Fibroblast of lung (primary cell): ENCODE measurements at regions not wholly inside any gene's neighbourhood (a gene's known extent, or its start where the extent isn't known, plus 50 kb on each side); places are given as distances from the start of the nearest gene placed in this dataset.
A peak's percentile ranks its signal among the peaks of the same experiment; 100 is the strongest.

Source experiments
- DNase-seq, 2 donors: peaks; one replicate each; pipeline versions ENCODE4 v3.0.0 to v3.0.0-alpha.2; 2010; ENCODE audit warnings: low read depth in 2 of 2
- H2AFZ ChIP-seq: 2 replicates; pipeline ENCODE4 v1.5.1; 2012; ENCODE audit warnings: low read length, control low read depth, inconsistent platforms
- H3K27ac ChIP-seq: 2 replicates; pipeline ENCODE4 v1.5.1; 2011; ENCODE audit warnings: low read length, control low read depth; ENCODE audit not compliant: insufficient read depth
- H3K27me3 ChIP-seq: 2 replicates; pipeline ENCODE4 v1.5.1; 2011; ENCODE audit warnings: mild to moderate bottlenecking, low read length; ENCODE audit not compliant: control insufficient read depth, insufficient read depth
- H3K36me3 ChIP-seq: 2 replicates; pipeline ENCODE4 v1.5.1; 2011; ENCODE audit warnings: low read length; ENCODE audit not compliant: control insufficient read depth, insufficient read depth
- H3K4me1 ChIP-seq: 2 replicates; pipeline ENCODE4 v1.5.1; 2011; ENCODE audit warnings: low read length; ENCODE audit not compliant: control insufficient read depth, insufficient read depth; ENCODE audit errors: extremely low read depth
- H3K4me2 ChIP-seq: 2 replicates; pipeline ENCODE4 v1.5.1; 2011; ENCODE audit warnings: low read length, control low read depth; ENCODE audit not compliant: insufficient read depth; ENCODE audit errors: extremely low read depth
- H3K4me3 ChIP-seq, 4 experiments: fragments of 200-600 bp in 1 of 4; sonication (generic) in 1 of 4; replicated peaks in 1 of 4; 2 replicates each; pipeline ENCODE4 v1.5.1; 2011 to 2016; ENCODE audit warnings: low read length in 4 of 4, low read depth in 3 of 4, mild to moderate bottlenecking in 3 of 4, control low read depth in 2 of 4, inconsistent platforms in 1 of 4, mixed read lengths in 1 of 4; ENCODE audit not compliant: insufficient read depth in 1 of 4; ENCODE audit errors: control extremely low read depth in 1 of 4
- H3K79me2 ChIP-seq: 2 replicates; pipeline ENCODE4 v1.5.1; 2012; ENCODE audit warnings: mild to moderate bottlenecking, low read length, inconsistent platforms; ENCODE audit not compliant: control insufficient read depth, insufficient read depth
- H3K9ac ChIP-seq: 2 replicates; pipeline ENCODE4 v1.5.1; 2011; ENCODE audit warnings: mild to moderate bottlenecking, low read length, control low read depth; ENCODE audit not compliant: insufficient read depth
- H3K9me3 ChIP-seq: 2 replicates; pipeline ENCODE4 v1.5.1; 2012; ENCODE audit warnings: low read depth, low read length; ENCODE audit not compliant: control insufficient read depth, insufficient read depth
- H4K20me1 ChIP-seq: 2 replicates; pipeline ENCODE4 v1.5.1; 2011; ENCODE audit warnings: low read length; ENCODE audit not compliant: control insufficient read depth, insufficient read depth; ENCODE audit errors: extremely low read depth
- CTCF ChIP-seq, 2 donors: IDR thresholded peaks in 1 of 2; conservative IDR thresholded peaks in 1 of 2; 1 replicate in 1 of 2; 2 replicates in 1 of 2; pipeline ENCODE4 v1.5.1; 2011 to 2012; ENCODE audit warnings: low read length in 2 of 2, control low read depth in 1 of 2, inconsistent platforms in 1 of 2, low read depth in 1 of 2, mild to moderate bottlenecking in 1 of 2
- EZH2 ChIP-seq: IDR thresholded peaks from 2 replicates; pipeline ENCODE4 v1.5.1; 2012; ENCODE audit warnings: low read length, control low read depth, mild to moderate bottlenecking; ENCODE audit errors: missing control alignments

DNA sequence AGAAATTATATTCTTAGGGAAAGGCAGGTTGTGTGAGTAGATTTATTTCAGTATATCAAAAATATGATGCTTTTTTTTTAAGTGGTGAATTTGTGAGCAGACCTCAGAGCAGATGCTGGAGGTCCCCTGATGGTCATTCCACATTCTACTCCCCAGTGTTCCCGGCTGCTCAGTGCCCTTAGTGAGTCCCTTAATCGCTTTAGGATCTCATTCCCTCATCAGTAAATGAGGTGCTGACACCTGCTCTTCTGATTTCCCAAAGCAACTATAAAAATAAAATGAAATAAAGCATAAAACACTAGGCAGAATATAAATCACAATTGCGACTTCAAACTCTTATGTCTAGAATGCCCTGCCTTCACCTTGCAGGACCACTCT lies 216.2 kb upstream of the TNP1 start:
- TF ChIP-seq EZH2 (no peak), CTCF (conservative IDR thresholded peaks at IDR 0.05 in 1 of 2, IDR thresholded peaks at IDR 0.05 in 1 of 2; ENCODE audit: low read depth in 1 of 2, low read length in 2 of 2) (no peak)
- no peak for DNase-seq
- Histone ChIP-seq H3K79me2 (no peaks in the 10 kb centered on the region), H3K4me2 (no peak overlapping the region), H3K36me3 (no peaks in the 10 kb centered on the region), H3K4me1 (peaks cover 3% of the 10 kb centered on the region), H2AFZ (no peak overlapping the region), H3K27me3 (no peaks in the 10 kb centered on the region), H3K9ac (no peak overlapping the region), H3K4me3 (no peak overlapping the region), H3K27ac (no peak overlapping the region), H4K20me1 (no peaks in the 10 kb centered on the region), H3K9me3 (no peaks in the 10 kb centered on the region)

GRCh38 chr2:217075268-217076057 lies 215.6 kb upstream of the TNP1 start:
- no peaks in the 10 kb centered on the region for H4K20me1 ChIP-seq
- H3K27ac ChIP-seq: no peak overlapping the region
- no peak for TF ChIP-seq CTCF (conservative IDR thresholded peaks at IDR 0.05 in 1 of 2, IDR thresholded peaks at IDR 0.05 in 1 of 2; ENCODE audit: low read depth in 1 of 2, low read length in 2 of 2)
- no peaks in the 10 kb centered on the region for H3K27me3 ChIP-seq
- no peaks in the 10 kb centered on the region for H3K79me2 ChIP-seq
- H3K9me3 ChIP-seq: no peaks in the 10 kb centered on the region
- no peaks in the 10 kb centered on the region for H3K36me3 ChIP-seq
- H2AFZ ChIP-seq: no peak overlapping the region
- no peak overlapping the region for H3K4me2 ChIP-seq
- H3K4me1 ChIP-seq: peaks cover 3% of the 10 kb centered on the region
- H3K4me3 ChIP-seq: no peak overlapping the region
- H3K9ac ChIP-seq: no peak overlapping the region
- DNase-seq: peak; percentile 57 to 77

- peak; percentile 38 to 74 for DNase-seq
- Histone ChIP-seq H3K4me3 (no peak overlapping the region), H3K79me2 (no peaks in the 10 kb centered on the region), H4K20me1 (no peaks in the 10 kb centered on the region), H3K4me2 (no peak overlapping the region), H3K27ac (no peak overlapping the region), H3K27me3 (no peaks in the 10 kb centered on the region), H3K9ac (no peak overlapping the region), H2AFZ (no peak overlapping the region), H3K36me3 (no peaks in the 10 kb centered on the region), H3K9me3 (no peaks in the 10 kb centered on the region), H3K4me1 (peaks cover 3% of the 10 kb centered on the region)
- TF ChIP-seq EZH2: no peak
- no peak for TF ChIP-seq CTCF (conservative IDR thresholded peaks at IDR 0.05 in 1 of 2, IDR thresholded peaks at IDR 0.05 in 1 of 2; ENCODE audit: low read depth in 1 of 2, low read length in 2 of 2)
Measured at GRCh38 chr2:217074576-217075255, 214.9 kb upstream of the TNP1 start.
